HEK293 (cell line): ENCODE measurements at regions not wholly inside any gene's neighbourhood (a gene's known extent, or its start where the extent isn't known, plus 50 kb on each side); places are given as distances from the start of the nearest gene placed in this dataset.

Source experiments
- CTCF ChIA-PET: fragments of 350-600 bp; formaldehyde crosslinking; extraction: SDS; loops from one replicate; lab custom pipeline; 2021; ENCODE audit warnings: antibody characterized with exemption; lab: Yijun Ruan, JAX
- POLR2A ChIA-PET: fragments of 300-600 bp; formaldehyde crosslinking; extraction: SDS; loops from one replicate; lab custom pipeline; 2020; ENCODE audit warnings: antibody characterized with exemption, inconsistent platforms; lab: Yijun Ruan, JAX
- H3K27ac ChIP-seq: fragments of 200-500 bp; sonication (Bioruptor generic); 2 replicates; pipeline ENCODE4 v1.5.1; 2014; ENCODE audit warnings: low read depth, low read length, control low read depth, inconsistent platforms; ENCODE audit errors: extremely low read depth
- H3K36me3 ChIP-seq, 2 experiments: fragments of 200-500 bp in 1 of 2; sonication (Bioruptor generic) in 1 of 2; 1 replicate in 1 of 2; 2 replicates in 1 of 2; pipeline ENCODE4 v1.5.1; 2014 to 2017; ENCODE audit warnings: inconsistent platforms in 2 of 2, low read length in 2 of 2; ENCODE audit not compliant: control insufficient read depth in 2 of 2, insufficient read depth in 1 of 2
- H3K4me1 ChIP-seq: fragments of 200-500 bp; sonication (Bioruptor generic); 2 replicates; pipeline ENCODE4 v1.5.1; 2014; ENCODE audit warnings: mild to moderate bottlenecking, low read length, inconsistent platforms; ENCODE audit not compliant: control insufficient read depth, insufficient read depth
- H3K4me3 ChIP-seq: 2 replicates; pipeline ENCODE4 v1.5.1; 2011; ENCODE audit warnings: low read depth, mild to moderate bottlenecking, control low read depth, low read length, moderate library complexity
- H3K9me3 ChIP-seq: fragments of 200-500 bp; sonication (Bioruptor generic); 2 replicates; pipeline ENCODE4 v1.5.1; 2014; ENCODE audit warnings: low read depth, low read length, inconsistent platforms; ENCODE audit not compliant: control insufficient read depth, insufficient read depth
- EGR2 ChIP-seq: fragments of 450-650 bp; formaldehyde crosslinking; IDR thresholded peaks from 2 replicates; pipeline ENCODE4 v1.5.1; 2016; ENCODE audit warnings: low read depth, missing biosample characterization, missing genetic modification characterization
- GFI1B ChIP-seq: fragments of 450-650 bp; formaldehyde crosslinking; IDR thresholded peaks from 2 replicates; pipeline ENCODE4 v1.5.1; 2016; ENCODE audit warnings: missing biosample characterization, missing genetic modification characterization
- GLI2 ChIP-seq: fragments of 450-650 bp; formaldehyde crosslinking; IDR thresholded peaks from 2 replicates; pipeline ENCODE4; 2017; ENCODE audit warnings: missing biosample characterization, missing genetic modification characterization, low read depth, borderline replicate concordance
- GLI4 ChIP-seq: fragments of 450-650 bp; formaldehyde crosslinking; IDR thresholded peaks from 2 replicates; pipeline ENCODE4 v1.5.1; 2016; ENCODE audit warnings: missing biosample characterization, missing genetic modification characterization
- HIC1 ChIP-seq: fragments of 450-650 bp; formaldehyde crosslinking; IDR thresholded peaks from 2 replicates; pipeline ENCODE4 v1.5.1; 2016; ENCODE audit warnings: missing biosample characterization, missing genetic modification characterization
- MEIS1 ChIP-seq: sonication (generic); formaldehyde crosslinking; IDR thresholded peaks from 2 replicates; pipeline ENCODE4 v1.8.1; 2022; ENCODE audit warnings: missing genetic modification reagents, mild to moderate bottlenecking, borderline replicate concordance
- OSR2 ChIP-seq: fragments of 450-650 bp; formaldehyde crosslinking; IDR thresholded peaks from 2 replicates; pipeline ENCODE4 v1.5.1; 2016; ENCODE audit warnings: missing biosample characterization, missing genetic modification characterization
- PRDM1 ChIP-seq: fragments of 450-650 bp; formaldehyde crosslinking; IDR thresholded peaks from 2 replicates; pipeline ENCODE4; 2016; ENCODE audit warnings: missing biosample characterization, missing genetic modification characterization
- SCRT2 ChIP-seq: fragments of 450-650 bp; formaldehyde crosslinking; IDR thresholded peaks from 2 replicates; pipeline ENCODE4 v1.5.1; 2016; ENCODE audit warnings: missing biosample characterization, missing genetic modification characterization
- SP2 ChIP-seq: fragments of 450-650 bp; formaldehyde crosslinking; IDR thresholded peaks from 2 replicates; pipeline ENCODE4 v1.5.1; 2016; ENCODE audit warnings: missing biosample characterization, missing genetic modification characterization
- WT1 ChIP-seq: fragments of 450-650 bp; formaldehyde crosslinking; IDR thresholded peaks from 2 replicates; pipeline ENCODE4 v1.5.1; 2016; ENCODE audit warnings: missing biosample characterization, missing genetic modification characterization
- ZBTB1 ChIP-seq: fragments of 450-650 bp; formaldehyde crosslinking; IDR thresholded peaks from 2 replicates; pipeline ENCODE4 v1.5.1; 2016; ENCODE audit warnings: missing biosample characterization, missing genetic modification characterization
- ZBTB8A ChIP-seq: fragments of 450-650 bp; formaldehyde crosslinking; IDR thresholded peaks from 2 replicates; pipeline ENCODE4 v1.5.1; 2016; ENCODE audit warnings: missing biosample characterization, missing genetic modification characterization
- ZFP37 ChIP-seq: fragments of 450-650 bp; formaldehyde crosslinking; IDR thresholded peaks from 2 replicates; pipeline ENCODE4 v1.5.1; 2016; ENCODE audit warnings: missing biosample characterization, missing genetic modification characterization
- ZNF114 ChIP-seq: fragments of 450-650 bp; formaldehyde crosslinking; IDR thresholded peaks from 2 replicates; pipeline ENCODE4 v1.5.0; 2017; ENCODE audit warnings: missing biosample characterization, missing genetic modification characterization
- ZNF121 ChIP-seq: fragments of 450-650 bp; formaldehyde crosslinking; IDR thresholded peaks from 2 replicates; pipeline ENCODE4 v1.5.1; 2016; ENCODE audit warnings: missing biosample characterization, missing genetic modification characterization
- ZNF24 ChIP-seq: fragments of 450-650 bp; formaldehyde crosslinking; IDR thresholded peaks from 2 replicates; pipeline ENCODE4 v1.5.1; 2016; ENCODE audit warnings: missing biosample characterization, missing genetic modification characterization
- ZNF248 ChIP-seq: fragments of 450-650 bp; formaldehyde crosslinking; IDR thresholded peaks from 2 replicates; pipeline ENCODE4 v1.5.1; 2017; ENCODE audit warnings: missing biosample characterization, missing genetic modification characterization
- ZNF280D ChIP-seq: fragments of 450-650 bp; formaldehyde crosslinking; IDR thresholded peaks from 2 replicates; pipeline ENCODE4 v1.5.1; 2016; ENCODE audit warnings: missing biosample characterization, missing genetic modification characterization
- ZNF398 ChIP-seq: fragments of 450-650 bp; formaldehyde crosslinking; IDR thresholded peaks from 2 replicates; pipeline ENCODE4 v1.5.1; 2017; ENCODE audit warnings: missing biosample characterization, missing genetic modification characterization
- ZNF416 ChIP-seq: fragments of 450-650 bp; formaldehyde crosslinking; IDR thresholded peaks from 2 replicates; pipeline ENCODE4 v1.5.1; 2016; ENCODE audit warnings: missing biosample characterization, missing genetic modification characterization
- ZNF473 ChIP-seq: fragments of 450-650 bp; formaldehyde crosslinking; IDR thresholded peaks from 2 replicates; pipeline ENCODE4 v1.5.1; 2017; ENCODE audit warnings: missing biosample characterization, missing genetic modification characterization
- ZNF521 ChIP-seq: fragments of 450-650 bp; formaldehyde crosslinking; IDR thresholded peaks from 2 replicates; pipeline ENCODE4 v1.5.1; 2017; ENCODE audit warnings: missing biosample characterization, mild to moderate bottlenecking, missing genetic modification characterization
- ZNF529 ChIP-seq: fragments of 450-650 bp; formaldehyde crosslinking; IDR thresholded peaks from 2 replicates; pipeline ENCODE4 v1.5.1; 2017; ENCODE audit warnings: missing genetic modification characterization, missing biosample characterization; ENCODE audit not compliant: insufficient replicate concordance
- ZNF561 ChIP-seq: fragments of 450-650 bp; IDR thresholded peaks from 2 replicates; pipeline ENCODE4 v1.5.1; 2018; ENCODE audit warnings: missing biosample characterization, missing genetic modification characterization, borderline replicate concordance
- ZNF571 ChIP-seq: fragments of 450-650 bp; formaldehyde crosslinking; IDR thresholded peaks from 2 replicates; pipeline ENCODE4 v1.5.0; 2017; ENCODE audit warnings: missing biosample characterization, missing genetic modification characterization
- ZNF626 ChIP-seq: fragments of 450-650 bp; sonication (Bioruptor Pico); formaldehyde crosslinking; IDR thresholded peaks from 2 replicates; pipeline ENCODE4 v1.5.1; 2018; ENCODE audit warnings: missing biosample characterization, missing genetic modification characterization, inconsistent platforms
- ZSCAN30 ChIP-seq: fragments of 450-650 bp; IDR thresholded peaks from 2 replicates; pipeline ENCODE4 v1.5.1; 2018; ENCODE audit warnings: missing biosample characterization, mild to moderate bottlenecking, missing genetic modification characterization, moderate library complexity
- ZSCAN5A ChIP-seq: fragments of 450-650 bp; formaldehyde crosslinking; IDR thresholded peaks from 2 replicates; pipeline ENCODE4 v1.5.1; 2016; ENCODE audit warnings: missing biosample characterization, missing genetic modification characterization

GRCh38 chr5:128850049-128850448 is 115.2 kb upstream of the SLC27A6 start:
- POLR2A ChIA-PET: no interaction called here
- Histone ChIP-seq H3K9me3 (no peaks in the 10 kb centered on the region; the same call in 1 of the 2 replicates), H3K4me3 (no peak overlapping the region), H3K36me3 (no peaks in the 10 kb centered on the region), H3K27ac (no peak overlapping the region), H3K4me1 (no peaks in the 10 kb centered on the region)
- TF ChIP-seq ZNF398: no peak
- TF ChIP-seq ZNF121: no peak
- no peak for TF ChIP-seq PRDM1 (tag by site-specific recombination)
- no peak for TF ChIP-seq GLI4 (tag by site-specific recombination)
- TF ChIP-seq MEIS1 (CRISPR knock-in tag): no peak
- TF ChIP-seq SCRT2: no peak
- TF ChIP-seq ZSCAN30 (tag by site-specific recombination): no peak
- no peak for TF ChIP-seq ZBTB8A (tag by site-specific recombination)
- no peak for TF ChIP-seq HIC1
- TF ChIP-seq ZNF114 (tag by site-specific recombination): no peak
- no peak for TF ChIP-seq SP2 (tag by site-specific recombination)
- TF ChIP-seq ZNF561: no peak
- no peak for TF ChIP-seq ZNF626 (tag by site-specific recombination)
- TF ChIP-seq ZNF280D (tag by site-specific recombination): no peak
- TF ChIP-seq OSR2 (tag by site-specific recombination): no peak
- TF ChIP-seq ZFP37 (tag by site-specific recombination): no peak
- TF ChIP-seq WT1: no peak
- TF ChIP-seq GFI1B (tag by site-specific recombination): no peak
- CTCF ChIA-PET: interaction anchor here (0.6 to 0.7 kb wide), 2 partner anchors 930 to 1277 kb away, joined by 3 read pairs; no protein-coding TSS in a partner anchor

- H3K9me3 ChIP-seq: no peaks in the 10 kb centered on the region; the same call in 1 of the 2 replicates
- no peak for TF ChIP-seq GLI2 (tag by site-specific recombination)
- TF ChIP-seq EGR2 (tag by site-specific recombination): no peak
- no peak for TF ChIP-seq ZNF473 (tag by site-specific recombination)
- TF ChIP-seq ZNF416 (tag by site-specific recombination): no peak
- no peak for TF ChIP-seq GLI4 (tag by site-specific recombination)
- TF ChIP-seq ZNF521 (tag by site-specific recombination): no peak
- TF ChIP-seq ZNF248 (tag by site-specific recombination): no peak
- TF ChIP-seq ZNF561: no peak
- TF ChIP-seq ZBTB1 (tag by site-specific recombination): no peak
- TF ChIP-seq ZSCAN5A (tag by site-specific recombination): no peak
- TF ChIP-seq ZNF571: no peak
- no peak for TF ChIP-seq ZNF529 (tag by site-specific recombination)
- no peak for TF ChIP-seq ZNF24 (tag by site-specific recombination)
- TF ChIP-seq, all 188 proteins: peak for 0
- CTCF ChIA-PET: interaction anchor here (0.7 kb wide), 1 partner anchor 179 kb away, joined by 3 read pairs; no protein-coding TSS in a partner anchor
- H3K27ac ChIP-seq: no peak overlapping the region
- POLR2A ChIA-PET: no interaction called here
- H3K4me3 ChIP-seq: no peak overlapping the region
- no peaks in the 10 kb centered on the region for H3K4me1 ChIP-seq
- H3K36me3 ChIP-seq: no peaks in the 10 kb centered on the region
Observed at GRCh38 chr5:128854931-128855330, 110.4 kb upstream of the SLC27A6 start.
